MCF 10A (cell line): ENCODE measurements at regions not wholly inside any gene's neighbourhood (a gene's known extent, or its start where the extent isn't known, plus 50 kb on each side); places are given as distances from the start of the nearest gene placed in this dataset.
"Not testable (repeated sequence)": the region's sequence is repeated elsewhere in the genome, so short reads cannot be mapped to it uniquely, and the experiment has no call there.

Source experiments
- BruUV-seq: library from RNA; stranded (reverse); fragments of 400-500 nt; replicated peaks from 2 replicates; lab custom pipeline; 2021; lab: Mats Ljungman, UMichigan
- CTCF ChIA-PET: fragments of 300-600 bp; sonication (Branson Sonifier 250); formaldehyde crosslinking; extraction: SDS; loops from one replicate; lab custom pipeline; 2021; ENCODE audit warnings: antibody characterized with exemption, inconsistent platforms; lab: Yijun Ruan, JAX
- POLR2A ChIA-PET: fragments of 300-600, 350-650 bp; sonication (Branson Sonifier 250); formaldehyde crosslinking; extraction: SDS; loops from one replicate; lab custom pipeline; 2020; ENCODE audit warnings: antibody characterized with exemption, inconsistent platforms; lab: Yijun Ruan, JAX
- DNase-seq: peaks from one replicate; pipeline ENCODE4 v3.0.0-alpha.2; 2018; ENCODE audit not compliant: unreplicated experiment
- H3K27ac Mint-ChIP-seq: one replicate; pipeline ENCODE4 v1.8.0; 2022; ENCODE audit warnings: mild to moderate bottlenecking, low read depth, mixed read lengths; ENCODE audit not compliant: unreplicated experiment
- H3K27me3 Mint-ChIP-seq: one replicate; pipeline ENCODE4 v1.8.0; 2022; ENCODE audit warnings: mixed read lengths; ENCODE audit not compliant: insufficient read depth, unreplicated experiment
- H3K36me3 Mint-ChIP-seq: one replicate; pipeline ENCODE4 v1.8.0; 2022; ENCODE audit warnings: mild to moderate bottlenecking, moderate library complexity, mixed read lengths; ENCODE audit not compliant: insufficient read depth, unreplicated experiment
- H3K4me1 Mint-ChIP-seq: one replicate; pipeline ENCODE4 v1.8.0; 2022; ENCODE audit warnings: mixed read lengths; ENCODE audit not compliant: insufficient read depth, unreplicated experiment
- H3K4me3 Mint-ChIP-seq: one replicate; pipeline ENCODE4 v1.8.0; 2022; ENCODE audit warnings: mild to moderate bottlenecking, moderate library complexity, mixed read lengths; ENCODE audit not compliant: unreplicated experiment
- H3K9me3 Mint-ChIP-seq: one replicate; pipeline ENCODE4 v1.8.0; 2022; ENCODE audit warnings: mixed read lengths; ENCODE audit not compliant: unreplicated experiment
- CTCF ChIP-seq: fragments of 200-600 bp; IDR thresholded peaks from one replicate; pipeline ENCODE4 v1.8.0; 2022; ENCODE audit warnings: antibody characterized with exemption, mild to moderate bottlenecking; ENCODE audit not compliant: unreplicated experiment
- intact Hi-C: fragments of 100-400 bp; cut with micrococcal nuclease; formaldehyde crosslinking; loops from 2 replicates; pipeline ENCODE4 v1.14.1; 2022

- ChIA-PET POLR2A (no interaction called here), CTCF (no interaction called here)
- DNase-seq: no peak
- no peak for TF ChIP-seq CTCF
- Mint-ChIP-seq H3K9me3 (no peaks in the 10 kb centered on the region), H3K4me3 (no peak overlapping the region), H3K36me3 (no peaks in the 10 kb centered on the region), H3K27me3 (no peaks in the 10 kb centered on the region), H3K4me1 (no peaks in the 10 kb centered on the region), H3K27ac (no peak overlapping the region)
- BruUV-seq: no TSS peak
- intact Hi-C loops: no loop called here
Measured at GRCh38 chr3:87949189-87949878, 109.5 kb downstream of the CGGBP1 start.

GRCh38 chr3:87946007-87946406 lies 112.8 kb downstream of the CGGBP1 start:
- H3K9me3 Mint-ChIP-seq, H3K27ac Mint-ChIP-seq, BruUV-seq, H3K27me3 Mint-ChIP-seq, H3K36me3 Mint-ChIP-seq, H3K4me1 Mint-ChIP-seq, H3K4me3 Mint-ChIP-seq, POLR2A ChIA-PET, DNase-seq, intact Hi-C loops: not testable (repeated sequence)
- CTCF ChIA-PET: interaction anchor here (0.6 kb wide), 1 partner anchor 394 kb away, joined by 3 read pairs; no protein-coding TSS in a partner anchor

- H3K4me1 Mint-ChIP-seq, H3K27ac Mint-ChIP-seq, DNase-seq, CTCF ChIA-PET, intact Hi-C loops, H3K4me3 Mint-ChIP-seq, H3K36me3 Mint-ChIP-seq, H3K27me3 Mint-ChIP-seq, BruUV-seq: not testable (repeated sequence)
- H3K9me3 Mint-ChIP-seq: peaks cover 34% of the 10 kb centered on the region
- POLR2A ChIA-PET: interaction anchor here (0.6 kb wide), 1 partner anchor 15 kb away, joined by 3 read pairs; no protein-coding TSS in a partner anchor
Measured at GRCh38 chr3:87942256-87942655, 116.5 kb downstream of the CGGBP1 start.

DNA sequence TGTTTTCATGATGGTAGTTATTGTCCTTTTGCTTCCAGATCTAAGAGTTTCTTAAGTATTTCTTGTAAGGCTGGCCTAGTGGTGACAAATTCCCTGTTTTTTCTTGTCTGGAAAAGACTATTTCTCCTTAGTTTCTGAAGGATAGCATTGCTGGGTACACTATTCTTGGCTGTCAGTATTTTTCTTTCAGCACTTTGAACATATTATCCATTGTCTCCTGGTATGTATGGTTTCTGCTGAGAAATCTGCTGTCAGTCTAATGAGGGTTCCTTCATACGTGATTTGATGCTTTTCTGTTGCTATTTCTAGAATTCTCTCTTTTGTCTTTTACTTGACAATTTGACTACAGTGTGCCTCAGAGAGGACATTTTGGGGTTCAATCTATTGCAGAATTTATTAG lies 134.3 kb downstream of the CGGBP1 start:
- no peak for DNase-seq
- no peak overlapping the region for H3K4me3 Mint-ChIP-seq
- H3K27ac Mint-ChIP-seq: no peak overlapping the region
- POLR2A ChIA-PET: interaction anchor here (0.7 kb wide), 1 partner anchor 1284 kb away, joined by 3 read pairs; no protein-coding TSS in a partner anchor
- H3K9me3 Mint-ChIP-seq: peaks cover 19% of the 10 kb centered on the region
- H3K36me3 Mint-ChIP-seq: no peaks in the 10 kb centered on the region
- H3K27me3 Mint-ChIP-seq: no peaks in the 10 kb centered on the region
- intact Hi-C loops: no loop called here
- H3K4me1 Mint-ChIP-seq: no peaks in the 10 kb centered on the region
- no TSS peak for BruUV-seq
- TF ChIP-seq CTCF: no peak
- CTCF ChIA-PET: interaction anchor here (0.7 kb wide), 1 partner anchor 839 kb away, joined by 3 read pairs; no protein-coding TSS in a partner anchor

GRCh38 chr3:87920549-87920948 lies 138.3 kb downstream of the CGGBP1 start:
- Mint-ChIP-seq H3K4me1 (no peaks in the 10 kb centered on the region), H3K27ac (no peak overlapping the region), H3K27me3 (no peaks in the 10 kb centered on the region), H3K9me3 (peaks cover 18% of the 10 kb centered on the region), H3K4me3 (no peak overlapping the region), H3K36me3 (no peaks in the 10 kb centered on the region)
- POLR2A ChIA-PET: no interaction called here
- TF ChIP-seq CTCF: no peak
- DNase-seq: no peak
- BruUV-seq: no TSS peak
- CTCF ChIA-PET: interaction anchor here (0.6 to 0.9 kb wide), 2 partner anchors 28 to 1060 kb away, joined by 3 read pairs; no protein-coding TSS in a partner anchor
- intact Hi-C loops: no loop called here
